Dendritic cell treated with granulocyte-macrophage colony-stimulating factor and Interleukin-4, amounts not matched to agents 40 ng/mL and 50 ng/mL, for 4 days (primary cell): ENCODE measurements at regions not wholly inside any gene's neighbourhood (a gene's known extent, or its start where the extent isn't known, plus 50 kb on each side); places are given as distances from the start of the nearest gene placed in this dataset.
"Not testable (repeated sequence)": the region's sequence is repeated elsewhere in the genome, so short reads cannot be mapped to it uniquely, and the experiment has no call there.

Experiments used
- H3K27ac Mint-ChIP-seq: one replicate; pipeline ENCODE4 v1.8.0; 2022; ENCODE audit warnings: mild to moderate bottlenecking, mixed read lengths
- H3K27me3 Mint-ChIP-seq: one replicate; pipeline ENCODE4 v1.8.0; 2022; ENCODE audit warnings: mild to moderate bottlenecking, mixed read lengths
- H3K36me3 Mint-ChIP-seq: one replicate; pipeline ENCODE4 v1.8.0; 2022; ENCODE audit warnings: low read depth, mixed read lengths
- H3K4me1 Mint-ChIP-seq: one replicate; pipeline ENCODE4 v1.8.0; 2022; ENCODE audit warnings: low read depth, mixed read lengths
- H3K4me3 Mint-ChIP-seq: one replicate; pipeline ENCODE4 v1.8.0; 2022; ENCODE audit warnings: mild to moderate bottlenecking, moderate library complexity, mixed read lengths
- H3K9me3 Mint-ChIP-seq: one replicate; pipeline ENCODE4 v1.8.0; 2022; ENCODE audit warnings: mixed read lengths
- intact Hi-C: fragments of 100-400 bp; cut with micrococcal nuclease; formaldehyde crosslinking; loops from one replicate; pipeline ENCODE4 v1.15.0; 2022

GRCh38 chr9:75464726-75465125 lies 376.4 kb downstream of the OSTF1 start:
- no peaks in the 10 kb centered on the region for H3K4me1 Mint-ChIP-seq
- peaks cover 6% of the 10 kb centered on the region for H3K27me3 Mint-ChIP-seq
- H3K4me3 Mint-ChIP-seq, result no peak overlapping the region
- intact Hi-C loops, result no loop called here
- no peaks in the 10 kb centered on the region for H3K9me3 Mint-ChIP-seq
- no peaks in the 10 kb centered on the region for H3K36me3 Mint-ChIP-seq
- H3K27ac Mint-ChIP-seq, result no peak overlapping the region

- Mint-ChIP-seq H3K4me3 (no peak overlapping the region), H3K4me1 (peaks cover 6% of the 10 kb centered on the region), H3K36me3 (no peaks in the 10 kb centered on the region), H3K27ac (no peak overlapping the region), H3K9me3 (no peaks in the 10 kb centered on the region), H3K27me3 (no peaks in the 10 kb centered on the region)
- intact Hi-C loops, result no loop called here
Measured at GRCh38 chr9:75467142-75467541, 378.8 kb downstream of the OSTF1 start.

GRCh38 chr9:75471549-75472114 lies 383.3 kb downstream of the OSTF1 start:
- Mint-ChIP-seq H3K4me3 (no peak overlapping the region), H3K9me3 (no peaks in the 10 kb centered on the region), H3K36me3 (no peaks in the 10 kb centered on the region), H3K27ac (no peak overlapping the region), H3K27me3 (peaks cover 2% of the 10 kb centered on the region), H3K4me1 (peaks cover 6% of the 10 kb centered on the region)
- intact Hi-C loops, result no loop called here

GRCh38 chr9:75482566-75482965 lies 394.3 kb downstream of the OSTF1 start:
- H3K27me3 Mint-ChIP-seq, result peaks cover 2% of the 10 kb centered on the region

GRCh38 chr9:75483636-75484035 lies 395.3 kb downstream of the OSTF1 start:
- no peaks in the 10 kb centered on the region for H3K36me3 Mint-ChIP-seq
- H3K9me3 Mint-ChIP-seq, result peaks cover under 1% of the 10 kb centered on the region
- no peak overlapping the region for H3K4me3 Mint-ChIP-seq
- peaks cover 2% of the 10 kb centered on the region for H3K27me3 Mint-ChIP-seq
- intact Hi-C loops, result no loop called here
- H3K4me1 Mint-ChIP-seq, result no peaks in the 10 kb centered on the region
- no peak overlapping the region for H3K27ac Mint-ChIP-seq

More at GRCh38 chr9:75482566-75482965, 394.3 kb downstream of the OSTF1 start:
- H3K4me3 Mint-ChIP-seq, result no peak overlapping the region
- no peaks in the 10 kb centered on the region for H3K36me3 Mint-ChIP-seq
- H3K4me1 Mint-ChIP-seq, result no peaks in the 10 kb centered on the region
- intact Hi-C loops, result no loop called here
- no peak overlapping the region for H3K27ac Mint-ChIP-seq
- H3K9me3 Mint-ChIP-seq, result peaks cover 9% of the 10 kb centered on the region

GRCh38 chr9:75487856-75488718 lies 399.8 kb downstream of the OSTF1 start:
- Mint-ChIP-seq H3K4me1 (no peaks in the 10 kb centered on the region), H3K27ac (no peak overlapping the region), H3K27me3 (peaks cover 2% of the 10 kb centered on the region), H3K4me3 (no peak overlapping the region), H3K9me3 (peaks cover 9% of the 10 kb centered on the region), H3K36me3 (no peaks in the 10 kb centered on the region)
- intact Hi-C loops, result no loop called here

- Mint-ChIP-seq H3K27ac (no peak overlapping the region), H3K27me3 (peaks cover 2% of the 10 kb centered on the region), H3K9me3 (peaks cover 9% of the 10 kb centered on the region), H3K4me3 (no peak overlapping the region), H3K36me3 (no peaks in the 10 kb centered on the region), H3K4me1 (no peaks in the 10 kb centered on the region)
- intact Hi-C loops, result no loop called here
Measured at GRCh38 chr9:75488719-75489110, 400.4 kb downstream of the OSTF1 start.

- Mint-ChIP-seq H3K4me1 (no peaks in the 10 kb centered on the region), H3K4me3 (no peak overlapping the region), H3K27ac (no peak overlapping the region), H3K27me3 (peaks cover 4% of the 10 kb centered on the region), H3K9me3 (peaks cover 9% of the 10 kb centered on the region), H3K36me3 (no peaks in the 10 kb centered on the region)
- intact Hi-C loops, result loop anchor here (10.0 kb wide), 1 partner anchor 374 kb away; no protein-coding TSS in a partner anchor
Measured at GRCh38 chr9:75490326-75490725, 400.1 kb upstream of the PCSK5 start.

- intact Hi-C loops, result loop anchor here (10.0 kb wide), 1 partner anchor 373 kb away; no protein-coding TSS in a partner anchor
- Mint-ChIP-seq H3K9me3 (peaks cover 9% of the 10 kb centered on the region), H3K4me3 (no peak overlapping the region), H3K4me1 (no peaks in the 10 kb centered on the region), H3K36me3 (no peaks in the 10 kb centered on the region), H3K27ac (no peak overlapping the region), H3K27me3 (peaks cover 4% of the 10 kb centered on the region)
Measured at GRCh38 chr9:75491533-75491932, 398.9 kb upstream of the PCSK5 start.

GRCh38 chr9:75499812-75500211 lies 390.7 kb upstream of the PCSK5 start:
- no peak overlapping the region for H3K27ac Mint-ChIP-seq
- H3K4me1 Mint-ChIP-seq, result peaks cover 21% of the 10 kb centered on the region
- H3K27me3 Mint-ChIP-seq, result no peaks in the 10 kb centered on the region
- intact Hi-C loops, result loop anchor here (10.0 kb wide), 1 partner anchor 365 kb away; no protein-coding TSS in a partner anchor
- no peaks in the 10 kb centered on the region for H3K9me3 Mint-ChIP-seq
- no peaks in the 10 kb centered on the region for H3K36me3 Mint-ChIP-seq
- H3K4me3 Mint-ChIP-seq, result no peak overlapping the region

GRCh38 chr9:75500479-75500878 lies 390.0 kb upstream of the PCSK5 start:
- Mint-ChIP-seq H3K27ac (peak overlapping the region; percentile 22), H3K4me1 (peaks cover 24% of the 10 kb centered on the region), H3K27me3 (no peaks in the 10 kb centered on the region), H3K36me3 (no peaks in the 10 kb centered on the region), H3K9me3 (no peaks in the 10 kb centered on the region), H3K4me3 (no peak overlapping the region)
- intact Hi-C loops, result no loop called here

- H3K9me3 Mint-ChIP-seq, H3K36me3 Mint-ChIP-seq, H3K27me3 Mint-ChIP-seq, H3K4me3 Mint-ChIP-seq, intact Hi-C loops: not testable (repeated sequence)
- Mint-ChIP-seq H3K4me1 (peaks cover 28% of the 10 kb centered on the region), H3K27ac (peak overlapping the region; percentile 22)
Measured at GRCh38 chr9:75500940-75501339, 389.5 kb upstream of the PCSK5 start.

GRCh38 chr9:75504721-75505120 lies 385.8 kb upstream of the PCSK5 start:
- intact Hi-C loops, result no loop called here
- Mint-ChIP-seq H3K36me3 (no peaks in the 10 kb centered on the region), H3K4me1 (peaks cover 30% of the 10 kb centered on the region), H3K4me3 (no peak overlapping the region), H3K27me3 (no peaks in the 10 kb centered on the region), H3K9me3 (no peaks in the 10 kb centered on the region), H3K27ac (no peak overlapping the region)

GRCh38 chr9:75505654-75506053 lies 384.8 kb upstream of the PCSK5 start:
- Mint-ChIP-seq H3K36me3 (no peaks in the 10 kb centered on the region), H3K4me3 (no peak overlapping the region), H3K9me3 (no peaks in the 10 kb centered on the region), H3K4me1 (peaks cover 20% of the 10 kb centered on the region), H3K27me3 (no peaks in the 10 kb centered on the region), H3K27ac (no peak overlapping the region)
- intact Hi-C loops, result no loop called here
